ENCODE measurements at regions not wholly inside any gene's neighbourhood (a gene's known extent, or its start where the extent isn't known, plus 50 kb on each side); places are given as distances from the start of the nearest gene placed in this dataset.

DNA sequence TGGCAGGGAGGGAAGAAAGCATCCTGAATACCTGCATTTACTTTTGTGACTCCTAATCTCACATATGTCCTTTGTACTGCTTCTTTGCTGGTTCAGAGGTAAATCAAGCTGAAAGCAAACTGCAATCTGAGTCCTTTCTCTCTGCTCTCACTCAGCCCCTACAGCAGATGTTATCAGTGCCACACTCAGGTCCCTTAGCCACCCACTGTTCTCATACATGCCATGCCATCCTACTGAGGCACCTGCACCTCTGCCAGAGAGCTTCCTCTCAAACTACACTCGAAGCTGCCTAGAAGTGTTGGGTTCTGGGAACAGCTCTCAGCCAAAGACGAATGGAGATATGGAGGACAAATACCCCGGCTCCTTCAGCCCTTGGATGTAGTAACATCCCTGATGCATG is 244.5 kb downstream of the TXNL1 start:
- Histone ChIP-seq H3K9ac (ENCODE audit: insufficient read depth, low read length, poor library complexity, severe bottlenecking) (no peak overlapping the region), H3K4me3 (replicated peaks in 1 of 3; ENCODE audit: low read depth in 2 of 3, low read length in 3 of 3) (no peak overlapping the region), H3K4me2 (replicated peaks; ENCODE audit: extremely low read depth, low read length, poor library complexity, severe bottlenecking) (no peak overlapping the region), H2AFZ (ENCODE audit: insufficient read depth, low read depth, low read length, poor library complexity, severe bottlenecking) (no peak overlapping the region), H3K4me1 (ENCODE audit: control insufficient read depth in 1 of 2, insufficient read depth in 2 of 2, low read length in 2 of 2) (no peaks in the 10 kb centered on the region), H4K20me1 (ENCODE audit: insufficient read depth, low read length) (no peaks in the 10 kb centered on the region), H3K27me3 (ENCODE audit: control insufficient read depth in 2 of 2, insufficient read depth in 2 of 2, low read length in 2 of 2) (no peaks in the 10 kb centered on the region), H3K27ac (ENCODE audit: low read depth in 1 of 2, low read length in 2 of 2) (no peak overlapping the region), H3K9me3 (replicated peaks in 1 of 2; ENCODE audit: control insufficient read depth in 1 of 2, insufficient read depth in 1 of 2, low read length in 2 of 2) (no peaks in the 10 kb centered on the region), H3K79me2 (ENCODE audit: insufficient read depth, low read length) (no peaks in the 10 kb centered on the region), H3K36me3 (replicated peaks in 1 of 2; ENCODE audit: control insufficient read depth in 1 of 2, insufficient read depth in 2 of 2, low read length in 2 of 2) (no peaks in the 10 kb centered on the region)
- Mint-ChIP-seq H3K36me3 (no peaks in the 10 kb centered on the region), H3K27me3 (ENCODE audit: low read depth in 3 of 3) (peaks cover 0 to 2% (median 0%) of the 10 kb centered on the region in 3 donors), H3K27ac (no peak overlapping the region), H3K4me1 (no peaks in the 10 kb centered on the region), H3K4me3 (no peak overlapping the region), H3K9me3 (peaks cover 4 to 8% (median 4%) of the 10 kb centered on the region in 7 donors)
- TF ChIP-seq, protein P1, sequence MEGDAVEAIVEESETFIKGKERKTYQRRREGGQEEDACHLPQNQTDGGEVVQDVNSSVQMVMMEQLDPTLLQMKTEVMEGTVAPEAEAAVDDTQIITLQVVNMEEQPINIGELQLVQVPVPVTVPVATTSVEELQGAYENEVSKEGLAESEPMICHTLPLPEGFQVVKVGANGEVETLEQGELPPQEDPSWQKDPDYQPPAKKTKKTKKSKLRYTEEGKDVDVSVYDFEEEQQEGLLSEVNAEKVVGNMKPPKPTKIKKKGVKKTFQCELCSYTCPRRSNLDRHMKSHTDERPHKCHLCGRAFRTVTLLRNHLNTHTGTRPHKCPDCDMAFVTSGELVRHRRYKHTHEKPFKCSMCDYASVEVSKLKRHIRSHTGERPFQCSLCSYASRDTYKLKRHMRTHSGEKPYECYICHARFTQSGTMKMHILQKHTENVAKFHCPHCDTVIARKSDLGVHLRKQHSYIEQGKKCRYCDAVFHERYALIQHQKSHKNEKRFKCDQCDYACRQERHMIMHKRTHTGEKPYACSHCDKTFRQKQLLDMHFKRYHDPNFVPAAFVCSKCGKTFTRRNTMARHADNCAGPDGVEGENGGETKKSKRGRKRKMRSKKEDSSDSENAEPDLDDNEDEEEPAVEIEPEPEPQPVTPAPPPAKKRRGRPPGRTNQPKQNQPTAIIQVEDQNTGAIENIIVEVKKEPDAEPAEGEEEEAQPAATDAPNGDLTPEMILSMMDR (IDR thresholded peaks at IDR 0.05), result no peak
- DNase-seq, result no peak
- intact Hi-C loops (cut with micrococcal nuclease), result no loop called here
- WGBS (ENCODE audit: insufficient coverage), result no CpG with 5 or more reads among the region's 3 CpGs

DNA sequence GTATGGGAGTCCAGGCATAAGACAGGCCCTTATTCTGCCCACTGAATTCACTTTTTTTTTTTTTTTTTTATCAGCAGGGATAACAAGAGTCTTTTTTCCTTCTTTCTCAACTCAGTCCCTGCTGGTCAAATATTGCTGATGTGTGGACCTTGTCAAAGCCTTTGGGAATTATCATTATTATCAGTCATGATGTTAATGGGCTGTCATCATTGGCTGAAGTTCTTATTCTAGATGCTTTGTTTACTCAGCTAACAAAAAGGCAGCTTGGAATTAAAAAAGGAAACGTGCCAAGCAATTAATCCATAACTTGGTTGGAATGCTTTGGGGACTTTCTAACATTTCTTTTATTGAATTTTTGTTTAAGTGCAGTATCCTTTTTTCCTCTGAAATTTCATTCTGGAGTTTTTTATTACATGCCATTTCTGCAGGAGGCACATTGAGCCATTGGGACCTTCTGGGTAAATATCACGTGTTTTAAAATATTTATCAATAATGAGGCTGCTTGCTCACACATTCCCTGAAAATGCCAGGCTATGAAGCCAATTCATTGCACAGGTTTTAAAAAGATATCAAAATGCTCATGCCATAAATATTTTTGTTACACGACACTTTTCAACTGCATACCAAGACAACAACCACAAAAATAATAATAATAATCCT is 246.3 kb downstream of the TXNL1 start:
- Histone ChIP-seq H3K9me3 (replicated peaks in 1 of 2; ENCODE audit: control insufficient read depth in 1 of 2, insufficient read depth in 1 of 2, low read length in 2 of 2) (no peaks in the 10 kb centered on the region), H3K4me2 (replicated peaks; ENCODE audit: extremely low read depth, low read length, poor library complexity, severe bottlenecking) (no peak overlapping the region), H2AFZ (ENCODE audit: insufficient read depth, low read depth, low read length, poor library complexity, severe bottlenecking) (no peak overlapping the region), H3K27ac (ENCODE audit: low read depth in 1 of 2, low read length in 2 of 2) (no peak overlapping the region), H4K20me1 (ENCODE audit: insufficient read depth, low read length) (no peaks in the 10 kb centered on the region), H3K9ac (ENCODE audit: insufficient read depth, low read length, poor library complexity, severe bottlenecking) (no peak overlapping the region), H3K27me3 (ENCODE audit: control insufficient read depth in 2 of 2, insufficient read depth in 2 of 2, low read length in 2 of 2) (no peaks in the 10 kb centered on the region), H3K79me2 (ENCODE audit: insufficient read depth, low read length) (no peaks in the 10 kb centered on the region), H3K36me3 (replicated peaks in 1 of 2; ENCODE audit: control insufficient read depth in 1 of 2, insufficient read depth in 2 of 2, low read length in 2 of 2) (no peaks in the 10 kb centered on the region), H3K4me1 (ENCODE audit: control insufficient read depth in 1 of 2, insufficient read depth in 2 of 2, low read length in 2 of 2) (no peaks in the 10 kb centered on the region), H3K4me3 (replicated peaks in 1 of 3; ENCODE audit: low read depth in 2 of 3, low read length in 3 of 3) (no peak overlapping the region)
- no peak overlapping the region for H3K4me3 Mint-ChIP-seq
- intact Hi-C loops (cut with micrococcal nuclease), result no loop called here
- no peak for DNase-seq
- WGBS (ENCODE audit: insufficient coverage), result no CpG with 5 or more reads among the region's 3 CpGs
- peaks cover 0 to 8% (median 0%) of the 10 kb centered on the region in 7 donors for H3K9me3 Mint-ChIP-seq
- TF ChIP-seq, protein P1 (IDR thresholded peaks at IDR 0.05), result no peak
- no peaks in the 10 kb centered on the region for H3K4me1 Mint-ChIP-seq
- peaks cover 0 to 2% (median 0%) of the 10 kb centered on the region in 3 donors for H3K27me3 Mint-ChIP-seq (ENCODE audit: low read depth in 3 of 3)
- peak overlapping the region in 1 of 7 donors; percentile 3 for H3K27ac Mint-ChIP-seq
- no peaks in the 10 kb centered on the region for H3K36me3 Mint-ChIP-seq
